HG03457 (cell line): ENCODE measurements at regions not wholly inside any gene's neighbourhood (a gene's known extent, or its start where the extent isn't known, plus 50 kb on each side); places are given as distances from the start of the nearest gene placed in this dataset.
"Not testable (repeated sequence)": the region's sequence is repeated elsewhere in the genome, so short reads cannot be mapped to it uniquely, and the experiment has no call there.

Experiments
- ATAC-seq: cut with Tn5 transposase; IDR thresholded peaks from one replicate; pipeline ENCODE4 v1.9.1; 2021; ENCODE audit warnings: moderate number of reproducible peaks; ENCODE audit not compliant: unreplicated experiment

DNA sequence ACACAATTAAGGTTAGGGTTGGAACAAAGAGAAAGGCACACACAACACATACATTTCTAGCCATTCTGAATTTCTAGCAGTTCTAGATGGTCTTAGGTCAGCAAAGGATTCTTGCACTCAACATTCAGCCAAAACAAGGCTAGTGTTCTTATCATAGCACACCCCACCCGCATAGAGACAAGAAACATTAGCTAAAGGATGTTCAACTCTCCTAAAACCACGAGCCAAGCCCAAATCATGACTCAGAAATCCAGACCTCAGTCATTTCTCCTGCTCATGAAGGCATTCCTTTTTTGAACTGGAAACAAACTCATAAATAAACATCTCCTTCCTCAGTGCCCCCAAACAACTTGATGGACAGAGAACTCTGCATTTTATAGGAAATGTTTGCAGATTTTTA, 293.0 kb upstream of the NOTCH2NLA start:
- ATAC-seq, result not testable (repeated sequence)

- ATAC-seq, result not testable (repeated sequence)
These were observed 284.9 kb upstream of the NOTCH2NLA start for GRCh38 chr1:146513754-146514153.

GRCh38 chr1:146511047-146511777, 282.4 kb upstream of the NOTCH2NLA start:
- not testable (repeated sequence) for ATAC-seq

- not testable (repeated sequence) for ATAC-seq
These were observed 281.6 kb upstream of the NOTCH2NLA start for GRCh38 chr1:146510248-146510983.

DNA sequence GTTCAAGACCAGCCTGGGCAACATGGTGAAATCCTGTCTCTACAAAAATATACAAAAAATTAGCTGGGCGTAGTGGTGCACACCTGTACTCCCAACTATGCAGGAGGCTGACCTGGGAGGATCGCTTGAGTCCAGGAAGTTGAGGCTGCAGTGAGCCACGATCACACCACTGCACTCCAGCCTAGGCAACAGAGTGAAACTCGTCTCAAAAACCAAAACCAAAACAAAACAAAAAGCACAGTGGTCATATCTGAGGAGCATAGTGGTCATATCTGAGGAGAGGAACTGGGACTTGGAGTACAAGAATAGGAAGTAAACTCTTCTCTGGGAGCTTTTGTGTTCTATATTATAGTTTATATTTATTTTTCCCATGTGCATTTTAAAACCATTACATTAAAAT, 275.3 kb upstream of the NOTCH2NLA start:
- not testable (repeated sequence) for ATAC-seq

GRCh38 chr1:146487555-146487954, 258.7 kb upstream of the NOTCH2NLA start:
- ATAC-seq, result not testable (repeated sequence)

GRCh38 chr1:146487155-146487554, 258.3 kb upstream of the NOTCH2NLA start:
- not testable (repeated sequence) for ATAC-seq

DNA sequence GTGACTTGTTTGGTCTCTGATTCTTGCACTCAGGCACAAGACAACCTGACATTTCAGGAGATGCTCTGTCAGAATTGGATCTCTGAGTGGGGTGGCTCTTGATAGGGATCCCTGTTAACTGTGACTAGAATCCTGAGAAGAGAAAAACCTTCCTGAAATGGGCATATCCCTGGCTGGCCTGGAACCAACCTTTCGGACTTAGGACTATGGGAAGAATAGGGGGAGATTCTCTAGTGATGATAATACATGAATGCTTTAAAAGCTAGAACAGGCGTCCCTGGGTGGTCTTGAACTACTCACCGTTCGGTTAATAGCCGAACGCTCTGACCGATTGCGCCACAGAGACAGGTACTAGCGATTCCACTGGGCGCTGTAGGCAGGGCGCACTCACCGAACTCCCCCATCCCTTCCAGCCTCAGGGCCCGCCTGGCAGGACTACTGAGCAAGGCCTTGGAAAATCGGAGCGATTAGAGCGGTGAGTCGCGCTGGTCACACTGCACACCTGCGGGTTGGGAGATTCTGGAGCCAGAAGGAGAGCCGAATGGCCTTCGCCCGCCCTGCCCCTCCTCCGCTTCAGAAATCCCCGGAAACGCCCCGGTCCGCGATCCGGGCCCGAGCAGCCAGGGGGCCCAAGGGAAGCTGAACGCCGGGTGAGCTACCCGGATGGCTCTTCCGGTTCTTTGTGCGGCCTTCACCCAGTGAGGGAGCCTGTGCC, 257.6 kb upstream of the NOTCH2NLA start:
- ATAC-seq, result not testable (repeated sequence)

DNA sequence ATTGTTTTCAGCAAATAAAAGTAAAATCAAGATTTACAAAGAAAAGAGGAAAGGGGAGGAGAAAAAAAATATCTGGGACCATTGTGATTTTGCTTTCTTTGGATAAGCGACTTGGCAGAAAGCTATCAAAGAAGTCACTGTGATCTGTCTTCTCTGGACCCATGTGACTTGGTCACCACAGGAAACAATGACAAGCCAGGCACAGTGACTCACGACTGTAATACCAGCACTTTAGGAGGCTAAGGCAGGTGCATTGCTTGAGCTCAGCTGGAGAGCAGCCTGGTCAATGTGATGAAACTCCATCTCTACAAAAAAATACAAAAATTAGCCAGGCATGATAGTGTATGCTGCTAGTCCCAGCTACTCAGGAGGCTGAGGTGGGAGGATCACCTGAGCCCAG, 255.4 kb upstream of the NOTCH2NLA start:
- ATAC-seq, result not testable (repeated sequence)

GRCh38 chr1:146479188-146479587, 250.4 kb upstream of the NOTCH2NLA start:
- not testable (repeated sequence) for ATAC-seq

- not testable (repeated sequence) for ATAC-seq
These were observed 249.4 kb upstream of the NOTCH2NLA start for GRCh38 chr1:146478125-146478720.

DNA sequence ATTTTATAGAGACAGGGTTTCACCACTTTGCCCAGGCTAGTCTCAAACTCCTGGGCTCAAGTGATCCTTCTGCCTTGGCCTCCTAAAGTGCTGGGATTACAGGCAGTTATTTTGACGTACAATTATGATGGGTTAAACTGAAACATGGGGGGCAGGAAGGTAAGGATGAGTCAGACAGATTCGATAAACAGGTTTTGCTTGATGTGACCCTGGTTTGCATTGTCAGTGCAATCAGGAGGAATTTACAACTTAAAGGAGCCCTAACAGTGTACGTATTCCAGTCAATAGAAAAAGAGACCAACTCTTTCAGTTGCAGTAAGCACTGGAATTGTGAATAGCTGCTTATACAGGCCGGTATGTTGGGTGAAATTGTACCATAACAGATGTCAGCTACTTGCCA, 246.3 kb upstream of the NOTCH2NLA start:
- not testable (repeated sequence) for ATAC-seq

GRCh38 chr1:146474216-146474615, 245.4 kb upstream of the NOTCH2NLA start:
- ATAC-seq, result not testable (repeated sequence)

DNA sequence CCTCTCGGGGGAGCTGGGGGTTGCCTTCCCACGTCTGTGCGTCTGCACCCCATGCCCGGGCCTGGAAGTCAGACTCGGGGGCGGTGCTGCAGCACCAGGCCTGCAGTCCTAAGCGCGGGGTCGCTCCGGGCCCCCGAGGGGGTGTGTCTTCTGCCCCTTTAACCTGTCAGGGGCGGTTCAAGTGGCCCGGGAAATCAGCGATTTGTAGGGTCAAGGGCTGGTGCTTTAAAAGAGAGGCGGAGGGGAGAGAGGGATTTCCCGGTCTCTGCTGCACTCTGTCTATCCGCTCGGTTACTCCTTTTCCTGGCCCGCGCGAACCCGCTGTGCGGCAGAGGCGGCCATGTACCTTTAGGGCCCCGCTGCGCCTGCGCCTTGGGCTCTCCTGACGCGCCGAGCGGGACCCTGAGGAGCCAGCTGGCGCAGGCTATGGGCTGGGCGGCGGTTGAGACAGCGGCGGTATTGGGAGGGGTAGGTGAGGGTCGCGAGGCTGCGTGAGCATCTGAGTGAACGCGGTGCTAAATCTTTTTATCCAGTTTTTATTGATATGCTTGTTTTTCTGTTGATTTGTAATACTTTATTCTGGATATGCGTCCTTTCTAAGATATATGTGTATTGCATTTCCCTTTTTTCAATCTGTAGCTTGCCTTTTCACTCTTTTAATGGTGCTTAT, 243.5 kb upstream of the NOTCH2NLA start:
- not testable (repeated sequence) for ATAC-seq

- ATAC-seq, result not testable (repeated sequence)
These were observed 231.1 kb upstream of the NOTCH2NLA start for GRCh38 chr1:146459939-146460338.

GRCh38 chr1:146459308-146459707, 230.5 kb upstream of the NOTCH2NLA start:
- not testable (repeated sequence) for ATAC-seq

DNA sequence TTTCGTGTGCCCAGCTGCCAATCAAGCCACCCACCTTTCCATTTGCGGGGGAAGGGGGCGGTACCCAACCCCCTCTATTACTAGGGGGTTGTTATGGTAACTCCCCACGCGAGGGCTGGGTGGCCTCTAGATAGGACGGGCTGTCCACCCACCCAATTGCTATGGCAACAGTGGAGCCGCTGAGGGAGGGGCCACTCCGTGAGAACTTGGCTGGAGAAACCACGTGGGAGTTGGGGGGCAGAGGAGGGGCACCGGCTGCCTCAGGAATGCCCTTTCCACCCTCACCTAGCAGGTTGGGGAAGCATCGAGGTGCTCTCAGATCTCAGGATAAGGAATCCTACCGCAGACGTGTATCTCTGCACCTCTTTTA, 220.0 kb upstream of the NOTCH2NLA start:
- not testable (repeated sequence) for ATAC-seq

DNA sequence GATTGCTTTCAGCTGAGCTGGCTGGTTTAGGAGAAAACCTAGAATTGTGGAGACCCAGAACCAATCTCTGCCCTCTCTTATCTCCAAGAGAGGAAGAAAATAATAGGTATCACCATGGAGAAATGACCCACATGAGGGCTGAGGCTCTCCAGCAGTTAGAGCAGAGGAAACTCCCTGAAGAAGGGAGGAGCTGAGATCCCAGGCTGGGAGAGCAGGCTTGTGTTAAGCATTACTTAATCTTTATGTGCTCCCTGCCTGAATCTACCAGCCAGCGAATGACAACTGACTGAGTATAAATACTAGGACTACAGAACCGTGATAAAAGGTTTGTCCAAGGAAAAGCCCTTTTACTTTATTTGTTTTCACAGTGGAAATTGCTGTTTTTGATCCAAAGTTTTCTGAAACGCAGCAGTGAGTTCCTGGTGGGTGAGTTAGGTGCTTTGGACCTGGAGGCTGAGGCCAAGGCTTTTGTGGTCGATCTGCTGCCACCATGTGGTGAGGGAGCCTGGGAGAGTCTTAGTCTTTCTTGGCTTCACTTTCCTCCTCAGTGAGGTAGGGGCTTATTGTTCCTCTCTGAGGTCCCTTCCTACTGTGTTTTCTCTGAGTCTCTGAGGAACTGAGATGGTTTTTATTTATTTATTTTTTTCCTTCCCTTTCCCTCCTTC, 219.5 kb upstream of the NOTCH2NLA start:
- ATAC-seq, result not testable (repeated sequence)

GRCh38 chr1:146443871-146444222, 215.0 kb upstream of the NOTCH2NLA start:
- not testable (repeated sequence) for ATAC-seq
